CD4-positive, alpha-beta T cell (primary cell): ENCODE measurements at regions not wholly inside any gene's neighbourhood (a gene's known extent, or its start where the extent isn't known, plus 50 kb on each side); places are given as distances from the start of the nearest gene placed in this dataset.

Source experiments
- ATAC-seq: fragments of 200-7000 bp; cut with Tn5 transposase; one replicate; pipeline ENCODE4 v1.10.0; 2022; ENCODE audit warnings: mild to moderate bottlenecking; ENCODE audit not compliant: poor library complexity
- CTCF ChIA-PET: fragments of 350-600 bp; sonication (Branson Sonifier 250); formaldehyde crosslinking; loops from one replicate; lab custom pipeline; 2021; ENCODE audit warnings: antibody characterized with exemption, inconsistent platforms; lab: Charles Lee
- POLR2A ChIA-PET: fragments of 350-600 bp; sonication (Branson Sonifier 250); formaldehyde crosslinking; loops from one replicate; lab custom pipeline; 2021; ENCODE audit warnings: antibody characterized with exemption, inconsistent platforms; lab: Charles Lee
- DNase-seq, 14 experiments: peaks; one replicate each; pipeline ENCODE4 v3.0.0-alpha.2; 2013 to 2020; ENCODE audit warnings: mixed read lengths in 2 of 14
- H3K27ac ChIP-seq, 2 donors: one replicate each; pipeline versions ENCODE4 v1.5.1 to v1.7.0; 2013; ENCODE audit warnings: low read length in 2 of 2, low read depth in 1 of 2, mild to moderate bottlenecking in 1 of 2
- H3K27me3 ChIP-seq, 2 experiments: 1 replicate in 1 of 2; 2 replicates in 1 of 2; pipeline versions ENCODE4 v1.6.1 to v1.7.0; 2013; ENCODE audit warnings: low read length in 2 of 2, control low read depth in 1 of 2, mild to moderate bottlenecking in 1 of 2, moderate library complexity in 1 of 2; ENCODE audit not compliant: insufficient read depth in 2 of 2, control insufficient read depth in 1 of 2
- H3K36me3 ChIP-seq: one replicate; pipeline ENCODE4 v1.6.1; 2013; ENCODE audit warnings: low read length, control low read depth; ENCODE audit not compliant: insufficient read depth
- H3K4me1 ChIP-seq: one replicate; pipeline ENCODE4 v1.6.1; 2013; ENCODE audit warnings: low read length, control low read depth; ENCODE audit not compliant: insufficient read depth
- H3K4me3 ChIP-seq: one replicate; pipeline ENCODE4 v1.5.1; 2013; ENCODE audit warnings: mild to moderate bottlenecking, low read length, moderate library complexity
- H3K9me3 ChIP-seq, 2 experiments: 1 replicate in 1 of 2; 2 replicates in 1 of 2; pipeline versions ENCODE4 v1.6.1 to v1.7.0; 2013; ENCODE audit warnings: low read length in 2 of 2, mild to moderate bottlenecking in 2 of 2, control low read depth in 1 of 2, moderate library complexity in 1 of 2; ENCODE audit not compliant: control insufficient read depth in 1 of 2, insufficient read depth in 1 of 2
- H3K27ac Mint-ChIP-seq: one replicate; pipeline ENCODE4 v1.8.0; 2020; ENCODE audit warnings: mixed read lengths
- H3K27me3 Mint-ChIP-seq: one replicate; pipeline ENCODE4 v1.8.0; 2021; ENCODE audit warnings: mixed read lengths
- H3K36me3 Mint-ChIP-seq: one replicate; pipeline ENCODE4 v1.8.0; 2021; ENCODE audit warnings: low read depth, mixed read lengths
- H3K4me1 Mint-ChIP-seq: one replicate; pipeline ENCODE4 v1.8.0; 2021; ENCODE audit warnings: low read depth, mixed read lengths
- H3K4me3 Mint-ChIP-seq: one replicate; pipeline ENCODE4 v1.8.0; 2020; ENCODE audit warnings: mild to moderate bottlenecking, mixed read lengths
- H3K9me3 Mint-ChIP-seq: one replicate; pipeline ENCODE4 v1.8.0; 2020; ENCODE audit warnings: mixed read lengths
- CTCF ChIP-seq: fragments of 200-600 bp; IDR thresholded peaks from one replicate; pipeline ENCODE4 v1.8.0; 2022; ENCODE audit warnings: antibody characterized with exemption, mild to moderate bottlenecking
- intact Hi-C, 2 experiments: fragments of 100-400 bp; cut with DNase I in 1 of 2; cut with micrococcal nuclease in 1 of 2; formaldehyde crosslinking; loops; one replicate each; pipeline versions ENCODE4 v1.15.1 to v1.9.0; 2023 to 2025; cut with DNase I, micrococcal nuclease

GRCh38 chr17:62868723-62869122, 60.6 kb upstream of the MARCHF10 start:
- Histone ChIP-seq H3K4me3 (no peak overlapping the region), H3K36me3 (no peaks in the 10 kb centered on the region), H3K27me3 (peaks cover 0 to 16% of the 10 kb centered on the region in 2 experiments), H3K9me3 (no peaks in the 10 kb centered on the region), H3K4me1 (no peaks in the 10 kb centered on the region), H3K27ac (no peak overlapping the region)
- no peak for TF ChIP-seq CTCF
- H3K36me3 Mint-ChIP-seq: no peaks in the 10 kb centered on the region
- no peaks in the 10 kb centered on the region for H3K4me1 Mint-ChIP-seq
- no peaks in the 10 kb centered on the region for H3K9me3 Mint-ChIP-seq
- H3K27ac Mint-ChIP-seq: no peak overlapping the region
- no peak for DNase-seq
- intact Hi-C loops: no loop called here
- peaks cover 26% of the 10 kb centered on the region for H3K27me3 Mint-ChIP-seq
- CTCF ChIA-PET: no interaction called here
- no peak for ATAC-seq
- H3K4me3 Mint-ChIP-seq: no peak overlapping the region
- POLR2A ChIA-PET: no interaction called here

- CTCF ChIA-PET: no interaction called here
- no peak for DNase-seq
- H3K36me3 ChIP-seq: no peaks in the 10 kb centered on the region
- Mint-ChIP-seq H3K27ac (no peak overlapping the region), H3K36me3 (no peaks in the 10 kb centered on the region), H3K27me3 (peaks cover 27% of the 10 kb centered on the region), H3K4me1 (no peaks in the 10 kb centered on the region), H3K4me3 (no peak overlapping the region), H3K9me3 (no peaks in the 10 kb centered on the region)
- no peaks in the 10 kb centered on the region for H3K4me1 ChIP-seq
- no peaks in the 10 kb centered on the region for H3K9me3 ChIP-seq
- intact Hi-C loops: no loop called here
- POLR2A ChIA-PET: interaction anchor here (1.0 kb wide), 1 partner anchor 44 kb away, joined by 3 read pairs; no protein-coding TSS in a partner anchor
- no peak for ATAC-seq
- peaks cover 0 to 16% of the 10 kb centered on the region in 2 experiments for H3K27me3 ChIP-seq
- H3K4me3 ChIP-seq: no peak overlapping the region
- no peak for TF ChIP-seq CTCF
- no peak overlapping the region for H3K27ac ChIP-seq
Measured at GRCh38 chr17:62868008-62868407, 59.9 kb upstream of the MARCHF10 start.

- Histone ChIP-seq H3K36me3 (no peaks in the 10 kb centered on the region), H3K9me3 (no peaks in the 10 kb centered on the region), H3K4me1 (no peaks in the 10 kb centered on the region), H3K4me3 (no peak overlapping the region), H3K27ac (no peak overlapping the region), H3K27me3 (peaks cover 0 to 16% of the 10 kb centered on the region in 2 experiments)
- intact Hi-C loops: no loop called here
- no peak for ATAC-seq
- no peak overlapping the region for H3K4me3 Mint-ChIP-seq
- no peak overlapping the region for H3K27ac Mint-ChIP-seq
- POLR2A ChIA-PET: interaction anchor here (1.0 kb wide), 1 partner anchor 43 kb away, joined by 3 read pairs; no protein-coding TSS in a partner anchor
- H3K4me1 Mint-ChIP-seq: no peaks in the 10 kb centered on the region
- no peaks in the 10 kb centered on the region for H3K36me3 Mint-ChIP-seq
- H3K27me3 Mint-ChIP-seq: peaks cover 27% of the 10 kb centered on the region
- H3K9me3 Mint-ChIP-seq: no peaks in the 10 kb centered on the region
- DNase-seq: no peak
- CTCF ChIA-PET: no interaction called here
- TF ChIP-seq CTCF: no peak
Measured at GRCh38 chr17:62867303-62867702, 59.2 kb upstream of the MARCHF10 start.
